ENCODE measurements at regions not wholly inside any gene's neighbourhood (a gene's known extent, or its start where the extent isn't known, plus 50 kb on each side); places are given as distances from the start of the nearest gene placed in this dataset.

- DNase-seq = no peak
Measured at GRCh38 chr12:4045786-4046494, 172.7 kb upstream of the PARP11 start.

- no peak for DNase-seq
Measured at GRCh38 chr12:4044736-4045730, 171.8 kb upstream of the PARP11 start.

- no peak for DNase-seq
Measured at GRCh38 chr12:4044101-4044500, 170.9 kb upstream of the PARP11 start.

GRCh38 chr12:4041187-4041885, 168.1 kb upstream of the PARP11 start:
- DNase-seq = no peak

- DNase-seq = no peak
Measured at GRCh38 chr12:4039931-4040330, 166.7 kb upstream of the PARP11 start.

GRCh38 chr12:4037747-4038312, 164.6 kb upstream of the PARP11 start:
- no peak for DNase-seq

- DNase-seq = no peak
Measured at GRCh38 chr12:4036671-4037271, 163.6 kb upstream of the PARP11 start.

- DNase-seq = no peak
Measured at GRCh38 chr12:4034921-4035320, 161.7 kb upstream of the PARP11 start.

- DNase-seq = no peak
Measured at GRCh38 chr12:4032924-4033615, 159.9 kb upstream of the PARP11 start.

GRCh38 chr12:4031703-4032291, 158.6 kb upstream of the PARP11 start:
- peak; percentile 15 for DNase-seq

- DNase-seq = peak; percentile 92
Measured at GRCh38 chr12:4030929-4031702, 157.9 kb upstream of the PARP11 start.

GRCh38 chr12:4027412-4027811, 154.2 kb upstream of the PARP11 start:
- DNase-seq = no peak

- no peak for DNase-seq
Measured at GRCh38 chr12:4026517-4026916, 153.3 kb upstream of the PARP11 start.

- no peak for DNase-seq
Measured at GRCh38 chr12:4026020-4026358, 152.8 kb upstream of the PARP11 start.

GRCh38 chr12:4025181-4026019, 152.2 kb upstream of the PARP11 start:
- no peak for DNase-seq

GRCh38 chr12:4024701-4025100, 151.5 kb upstream of the PARP11 start:
- no peak for DNase-seq

- no peak for DNase-seq
Measured at GRCh38 chr12:4015225-4016091, 142.3 kb upstream of the PARP11 start.

- DNase-seq = no peak
Measured at GRCh38 chr12:4014858-4015224, 141.6 kb upstream of the PARP11 start.

- no peak for DNase-seq
Measured at GRCh38 chr12:4014444-4014843, 141.2 kb upstream of the PARP11 start.
